ENCODE measurements at regions not wholly inside any gene's neighbourhood (a gene's known extent, or its start where the extent isn't known, plus 50 kb on each side); places are given as distances from the start of the nearest gene placed in this dataset.

- no peak overlapping the region for H3K4me3 ChIP-seq (ENCODE audit: low read depth, low read length)
- no peak for DNase-seq (ENCODE audit: low read depth, low spot score)
- TF ChIP-seq CTCF (IDR thresholded peaks at IDR 0.05; ENCODE audit: low read depth, low read length) = no peak
- in situ Hi-C loops (cut with HindIII; ENCODE audit: low sequenced_read_pairs) = no loop called here
Observed at GRCh38 chr1:163924041-163924440, 602.3 kb downstream of the NUF2 start.

GRCh38 chr1:163927493-163927892 is 605.7 kb downstream of the NUF2 start:
- DNase-seq (ENCODE audit: low read depth, low spot score) = no peak
- in situ Hi-C loops (cut with HindIII; ENCODE audit: low sequenced_read_pairs) = no loop called here
- H3K4me3 ChIP-seq (ENCODE audit: low read depth, low read length) = no peak overlapping the region
- TF ChIP-seq CTCF (IDR thresholded peaks at IDR 0.05; ENCODE audit: low read depth, low read length) = no peak

- TF ChIP-seq CTCF (IDR thresholded peaks at IDR 0.05; ENCODE audit: low read depth, low read length) = no peak
- in situ Hi-C loops (cut with HindIII; ENCODE audit: low sequenced_read_pairs) = no loop called here
- no peak for DNase-seq (ENCODE audit: low read depth, low spot score)
Observed at GRCh38 chr1:163928069-163928468, 606.3 kb downstream of the NUF2 start.

GRCh38 chr1:163928651-163929050 is 606.9 kb downstream of the NUF2 start:
- no peak for TF ChIP-seq CTCF (IDR thresholded peaks at IDR 0.05; ENCODE audit: low read depth, low read length)
- in situ Hi-C loops (cut with HindIII; ENCODE audit: low sequenced_read_pairs) = no loop called here
- no peak overlapping the region for H3K4me3 ChIP-seq (ENCODE audit: low read depth, low read length)
- no peak for DNase-seq (ENCODE audit: low read depth, low spot score)

More at GRCh38 chr1:163928069-163928468, 606.3 kb downstream of the NUF2 start:
- H3K4me3 ChIP-seq (ENCODE audit: low read depth, low read length) = no peak overlapping the region

- in situ Hi-C loops (cut with HindIII; ENCODE audit: low sequenced_read_pairs) = no loop called here
- TF ChIP-seq CTCF (IDR thresholded peaks at IDR 0.05; ENCODE audit: low read depth, low read length) = no peak
- H3K4me3 ChIP-seq (ENCODE audit: low read depth, low read length) = no peak overlapping the region
- no peak for DNase-seq (ENCODE audit: low read depth, low spot score)
Observed at GRCh38 chr1:163932901-163933300, 611.1 kb downstream of the NUF2 start.

GRCh38 chr1:163933437-163933836 is 611.7 kb downstream of the NUF2 start:
- TF ChIP-seq CTCF (IDR thresholded peaks at IDR 0.05; ENCODE audit: low read depth, low read length) = no peak
- H3K4me3 ChIP-seq (ENCODE audit: low read depth, low read length) = no peak overlapping the region
- in situ Hi-C loops (cut with HindIII; ENCODE audit: low sequenced_read_pairs) = no loop called here
- no peak for DNase-seq (ENCODE audit: low read depth, low spot score)
